ENCODE measurements at regions not wholly inside any gene's neighbourhood (a gene's known extent, or its start where the extent isn't known, plus 50 kb on each side); places are given as distances from the start of the nearest gene placed in this dataset.

GRCh38 chr18:40348196-40348595 lies 1606.8 kb upstream of the PIK3C3 start:
- no peaks in the 10 kb centered on the region for H3K4me1 ChIP-seq (replicated peaks in 1 of 4; ENCODE audit: control insufficient read depth in 3 of 4, insufficient read depth in 4 of 4, low read length in 3 of 4)
- no peak for DNase-seq (ENCODE audit: low read depth in 1 of 2, low spot score in 2 of 2)
- no peaks in the 10 kb centered on the region; a peak in 1 of 8 replicates for H3K36me3 ChIP-seq (ENCODE audit: control insufficient read depth in 2 of 4, insufficient read depth in 4 of 4, low read length in 3 of 4)
- no peak overlapping the region for H4K5ac ChIP-seq (ENCODE audit: insufficient read length, low read depth, low read length)
- no peak overlapping the region for H2AFZ ChIP-seq (ENCODE audit: low read length)
- POLR2A ChIA-PET (ENCODE audit: partially characterized antibody) = no interaction called here
- H2AK5ac ChIP-seq (ENCODE audit: low read depth, low read length) = no peak overlapping the region
- no peaks in the 10 kb centered on the region for H3K9me3 ChIP-seq (ENCODE audit: insufficient read depth in 2 of 2, low read depth in 1 of 2, low read length in 1 of 2)
- TF ChIP-seq KDM1A (IDR thresholded peaks at IDR 0.05; ENCODE audit: borderline replicate concordance, low read length) (no peak), TAF1 (IDR thresholded peaks at IDR 0.05; ENCODE audit: low read depth, low read length) (no peak), BRCA1 (IDR thresholded peaks at IDR 0.05; ENCODE audit: low read depth, low read length) (no peak), PHF8 (conservative IDR thresholded peaks at IDR 0.05; ENCODE audit: low read depth, low read length) (no peak), SP4 (IDR thresholded peaks at IDR 0.05; ENCODE audit: low read length) (no peak), FOSL1 (IDR thresholded peaks at IDR 0.05; ENCODE audit: insufficient read depth, low read depth, low read length) (no peak), NRF1 (IDR thresholded peaks at IDR 0.05; ENCODE audit: low read depth, low read length) (no peak)
- H3K18ac ChIP-seq (ENCODE audit: extremely low read depth, low read length) = no peak overlapping the region
- H3K27me3 ChIP-seq (replicated peaks in 1 of 4; ENCODE audit: control insufficient read depth in 3 of 4, extremely low read depth in 1 of 4, insufficient read depth in 3 of 4, low read length in 3 of 4) = no peaks in the 10 kb centered on the region
- no peak overlapping the region for H2BK120ac ChIP-seq (replicated peaks; ENCODE audit: low read depth, low read length)
- no peak overlapping the region for H2BK5ac ChIP-seq (ENCODE audit: low read depth, low read length)
- no peak overlapping the region for H3K27ac ChIP-seq (ENCODE audit: low read depth, low read length)
- no peak overlapping the region for H2BK20ac ChIP-seq (ENCODE audit: low read length)
- no peak for FAIRE-seq
- no peak overlapping the region for H4K91ac ChIP-seq (replicated peaks; ENCODE audit: insufficient read length, low read length)
- H3K56ac ChIP-seq (replicated peaks; ENCODE audit: insufficient read length, low read depth, low read length) = no peak overlapping the region
- no peak overlapping the region for H2BK12ac ChIP-seq (ENCODE audit: low read depth, low read length)
- CTCF ChIA-PET (ENCODE audit: partially characterized antibody) = no interaction called here
- H3K9ac ChIP-seq (replicated peaks in 1 of 4; ENCODE audit: extremely low read depth in 1 of 4, low read depth in 3 of 4, low read length in 3 of 4) = no peak overlapping the region
- H2BK15ac ChIP-seq (ENCODE audit: low read length) = no peak overlapping the region
- H3K79me1 ChIP-seq (ENCODE audit: low read depth, low read length) = no peaks in the 10 kb centered on the region
- H3K23ac ChIP-seq (ENCODE audit: insufficient read length) = no peak overlapping the region
- H4K20me1 ChIP-seq (replicated peaks in 1 of 2; ENCODE audit: control insufficient read depth in 1 of 2, insufficient read depth in 2 of 2, low read length in 2 of 2) = no peaks in the 10 kb centered on the region
- H3K23me2 ChIP-seq (ENCODE audit: low read depth, low read length) = no peaks in the 10 kb centered on the region
- no peak overlapping the region for H4K8ac ChIP-seq (ENCODE audit: extremely low read depth, insufficient read depth, low read length)
- H3K4ac ChIP-seq (replicated peaks; ENCODE audit: insufficient read length, low read depth, low read length) = no peak overlapping the region
- no peaks in the 10 kb centered on the region for H3K79me2 ChIP-seq (ENCODE audit: control insufficient read depth in 1 of 2, insufficient read depth in 2 of 2, low read length in 2 of 2)
- 84% methylated on average over 1 of the region's 1 CpG; no CpG with 5 or more reads in 1 of the 2 experiments for WGBS, 2 experiments (ENCODE audit: extremely low coverage in 1 of 2, insufficient coverage in 1 of 2, insufficient read length in 1 of 2, insufficient replicate concordance in 2 of 2, low coverage in 1 of 2, low lambda C conversion rate in 2 of 2, missing lambda C conversion rate in 1 of 2)
- no peak overlapping the region for H3K4me3 ChIP-seq (ENCODE audit: extremely low read depth in 1 of 4, insufficient read depth in 2 of 4, low read depth in 3 of 4, low read length in 4 of 4)
- H3K4me2 ChIP-seq (ENCODE audit: insufficient read depth in 1 of 2, low read depth in 2 of 2, low read length in 2 of 2) = no peak overlapping the region
- no peak overlapping the region for H3K14ac ChIP-seq (ENCODE audit: insufficient read length)

Data from H1 (cell line).